ENCODE measurements at regions not wholly inside any gene's neighbourhood (a gene's known extent, or its start where the extent isn't known, plus 50 kb on each side); places are given as distances from the start of the nearest gene placed in this dataset.

GRCh38 chr2:12004713-12005112 is 258.3 kb downstream of the LPIN1 start:
- DNase-seq (no peak), ATAC-seq (no peak)
- TF ChIP-seq POLR2A (IDR thresholded peaks at IDR 0.05) (no peak), CTCF (IDR thresholded peaks at IDR 0.05) (no peak)
- Histone ChIP-seq H3K4me3 (no peak overlapping the region), H3K36me3 (no peaks in the 10 kb centered on the region), H3K27ac (no peak overlapping the region), H3K9me3 (no peaks in the 10 kb centered on the region), H3K4me1 (peaks cover 0 to 36% (median 0%) of the 10 kb centered on the region in 4 donors), H3K27me3 (no peaks in the 10 kb centered on the region)
- intact Hi-C loops (cut with DNase I): no loop called here
- 98% methylated on average over 4 of the region's 6 CpGs for WGBS (ENCODE audit: insufficient coverage, low coverage, low lambda C conversion rate, missing lambda C conversion rate)

GRCh38 chr2:12005886-12006681 is 259.7 kb downstream of the LPIN1 start:
- H3K4me1 ChIP-seq: peaks cover 0 to 46% (median 0%) of the 10 kb centered on the region in 4 donors
- no peak overlapping the region for H3K4me3 ChIP-seq
- no peaks in the 10 kb centered on the region for H3K36me3 ChIP-seq
- intact Hi-C loops (cut with DNase I): no loop called here
- ATAC-seq: peak; percentile 37 to 60 (median 46)
- TF ChIP-seq POLR2A (IDR thresholded peaks at IDR 0.05) (no peak), CTCF (IDR thresholded peaks at IDR 0.05) (no peak)
- no peaks in the 10 kb centered on the region for H3K27me3 ChIP-seq
- DNase-seq: peak; percentile 61 to 70 (median 68)
- no peaks in the 10 kb centered on the region for H3K9me3 ChIP-seq
- 18% methylated on average over 8 of the region's 8 CpGs for WGBS (ENCODE audit: insufficient coverage, low coverage, low lambda C conversion rate, missing lambda C conversion rate)
- peak overlapping the region; percentile 65 to 83 (median 78) for H3K27ac ChIP-seq

GRCh38 chr2:12006850-12007249 is 260.4 kb downstream of the LPIN1 start:
- TF ChIP-seq POLR2A (IDR thresholded peaks at IDR 0.05) (no peak), CTCF (IDR thresholded peaks at IDR 0.05) (no peak)
- peak in 3 of 4 donors; percentile 11 to 17 (median 14) for ATAC-seq
- no peaks in the 10 kb centered on the region for H3K9me3 ChIP-seq
- DNase-seq: no peak
- peaks cover 0 to 49% (median 0%) of the 10 kb centered on the region in 4 donors for H3K4me1 ChIP-seq
- H3K4me3 ChIP-seq: no peak overlapping the region
- no peaks in the 10 kb centered on the region for H3K36me3 ChIP-seq
- H3K27ac ChIP-seq: peak overlapping the region; percentile 65 to 83 (median 78)
- 71% methylated on average over 4 of the region's 4 CpGs for WGBS (ENCODE audit: insufficient coverage, low coverage, low lambda C conversion rate, missing lambda C conversion rate)
- H3K27me3 ChIP-seq: no peaks in the 10 kb centered on the region
- intact Hi-C loops (cut with DNase I): no loop called here

GRCh38 chr2:12007282-12007681 is 260.9 kb downstream of the LPIN1 start:
- no peak overlapping the region for H3K4me3 ChIP-seq

More at GRCh38 chr2:12007282-12007681, 260.9 kb downstream of the LPIN1 start:
- H3K27ac ChIP-seq: peak overlapping the region; percentile 65 to 83 (median 78)
- H3K27me3 ChIP-seq: no peaks in the 10 kb centered on the region
- TF ChIP-seq POLR2A (IDR thresholded peaks at IDR 0.05) (no peak), CTCF (IDR thresholded peaks at IDR 0.05) (no peak)
- ATAC-seq (peak; percentile 71 to 84 (median 78)), DNase-seq (peak; percentile 34 to 71 (median 59))
- H3K36me3 ChIP-seq: no peaks in the 10 kb centered on the region
- H3K9me3 ChIP-seq: no peaks in the 10 kb centered on the region
- WGBS (ENCODE audit: insufficient coverage, low coverage, low lambda C conversion rate, missing lambda C conversion rate): 42% methylated on average over 1 of the region's 1 CpG
- H3K4me1 ChIP-seq: peaks cover 0 to 49% (median 0%) of the 10 kb centered on the region in 4 donors
- intact Hi-C loops (cut with DNase I): no loop called here

All from right lobe of liver (tissue), 6 donors.